ENCODE measurements at regions not wholly inside any gene's neighbourhood (a gene's known extent, or its start where the extent isn't known, plus 50 kb on each side); places are given as distances from the start of the nearest gene placed in this dataset.

DNA sequence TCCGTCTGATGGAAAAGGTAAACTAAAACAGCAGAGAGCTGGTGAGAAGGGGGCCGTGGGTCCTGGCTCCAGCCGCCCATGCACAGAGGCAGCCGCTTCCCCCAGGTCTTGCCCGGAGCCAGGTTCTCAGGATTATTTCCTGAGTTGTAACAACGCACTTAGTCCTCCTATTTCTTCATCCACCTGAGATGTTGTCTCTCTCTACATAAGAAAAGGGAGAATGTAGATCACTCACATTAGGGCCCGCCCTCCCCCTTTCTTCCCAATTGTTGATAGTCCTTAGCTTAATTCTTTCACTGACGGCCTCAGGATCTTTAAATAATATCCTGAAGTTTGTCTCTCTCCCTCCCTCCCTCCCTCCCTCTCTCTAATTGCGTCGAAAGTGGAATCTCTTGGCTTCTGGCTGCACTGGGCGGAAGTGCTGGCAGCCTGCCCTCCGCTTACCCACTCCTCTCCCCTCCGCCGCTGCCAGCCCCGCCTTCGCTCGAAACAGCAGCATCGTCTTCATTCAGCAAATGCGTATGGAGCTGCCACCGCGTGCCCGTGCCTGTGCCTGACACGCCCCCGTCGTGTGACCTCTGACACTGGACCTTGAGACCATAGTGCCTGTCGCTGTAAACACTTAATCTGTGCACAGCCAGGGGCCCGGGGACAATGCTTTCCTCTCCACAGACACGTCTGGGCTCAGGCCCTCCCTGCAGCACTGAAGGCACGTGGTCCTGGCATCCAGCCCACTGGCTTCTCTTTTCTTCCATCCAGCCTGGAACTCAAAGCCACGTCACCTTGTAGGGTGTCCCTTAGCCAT is 174.5 kb upstream of the PPP2R2D start:
- ATAC-seq, result peak; percentile 42 to 60
- TF ChIP-seq, protein P1, sequence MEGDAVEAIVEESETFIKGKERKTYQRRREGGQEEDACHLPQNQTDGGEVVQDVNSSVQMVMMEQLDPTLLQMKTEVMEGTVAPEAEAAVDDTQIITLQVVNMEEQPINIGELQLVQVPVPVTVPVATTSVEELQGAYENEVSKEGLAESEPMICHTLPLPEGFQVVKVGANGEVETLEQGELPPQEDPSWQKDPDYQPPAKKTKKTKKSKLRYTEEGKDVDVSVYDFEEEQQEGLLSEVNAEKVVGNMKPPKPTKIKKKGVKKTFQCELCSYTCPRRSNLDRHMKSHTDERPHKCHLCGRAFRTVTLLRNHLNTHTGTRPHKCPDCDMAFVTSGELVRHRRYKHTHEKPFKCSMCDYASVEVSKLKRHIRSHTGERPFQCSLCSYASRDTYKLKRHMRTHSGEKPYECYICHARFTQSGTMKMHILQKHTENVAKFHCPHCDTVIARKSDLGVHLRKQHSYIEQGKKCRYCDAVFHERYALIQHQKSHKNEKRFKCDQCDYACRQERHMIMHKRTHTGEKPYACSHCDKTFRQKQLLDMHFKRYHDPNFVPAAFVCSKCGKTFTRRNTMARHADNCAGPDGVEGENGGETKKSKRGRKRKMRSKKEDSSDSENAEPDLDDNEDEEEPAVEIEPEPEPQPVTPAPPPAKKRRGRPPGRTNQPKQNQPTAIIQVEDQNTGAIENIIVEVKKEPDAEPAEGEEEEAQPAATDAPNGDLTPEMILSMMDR (IDR thresholded peaks at IDR 0.05), result no peak
- no peak overlapping the region for H3K27ac ChIP-seq
- intact Hi-C loops (cut with DNase I), result no loop called here
- peak overlapping the region; percentile 14 for H3K4me3 ChIP-seq
- no peaks in the 10 kb centered on the region for H3K9me3 ChIP-seq
- H3K27me3 ChIP-seq (ENCODE audit: low read depth), result peaks cover 12% of the 10 kb centered on the region
- no peaks in the 10 kb centered on the region for H3K36me3 ChIP-seq
- DNase-seq, result peak; percentile 64
- peaks cover 12% of the 10 kb centered on the region for H3K4me1 ChIP-seq

DNA sequence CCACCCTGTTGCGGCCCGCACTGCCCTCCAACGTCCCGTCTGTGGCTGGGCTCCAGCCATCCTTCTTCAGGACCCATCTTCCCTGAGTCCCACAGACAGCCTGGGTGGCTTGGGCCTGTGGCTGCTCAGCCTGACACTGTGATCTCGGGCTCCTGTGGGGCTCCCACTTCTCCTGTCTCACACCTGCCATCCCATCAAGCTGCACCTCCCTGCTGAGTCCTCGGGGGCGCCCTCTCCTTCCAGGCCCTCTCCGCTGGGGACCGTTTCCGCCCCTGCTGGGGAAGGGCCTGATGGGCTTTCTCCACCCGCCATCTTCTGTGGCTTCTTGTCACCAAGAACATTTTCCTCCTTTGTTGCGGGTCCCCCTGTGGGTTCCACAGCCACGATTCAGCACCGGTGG is 173.8 kb upstream of the PPP2R2D start:
- H3K36me3 ChIP-seq, result no peaks in the 10 kb centered on the region
- DNase-seq (no peak), ATAC-seq (no peak)
- H3K4me3 ChIP-seq, result no peak overlapping the region
- peaks cover 12% of the 10 kb centered on the region for H3K4me1 ChIP-seq
- no peaks in the 10 kb centered on the region for H3K9me3 ChIP-seq
- TF ChIP-seq, protein P1 (IDR thresholded peaks at IDR 0.05), result no peak
- peaks cover 12% of the 10 kb centered on the region for H3K27me3 ChIP-seq (ENCODE audit: low read depth)
- intact Hi-C loops (cut with DNase I), result no loop called here
- no peak overlapping the region for H3K27ac ChIP-seq

DNA sequence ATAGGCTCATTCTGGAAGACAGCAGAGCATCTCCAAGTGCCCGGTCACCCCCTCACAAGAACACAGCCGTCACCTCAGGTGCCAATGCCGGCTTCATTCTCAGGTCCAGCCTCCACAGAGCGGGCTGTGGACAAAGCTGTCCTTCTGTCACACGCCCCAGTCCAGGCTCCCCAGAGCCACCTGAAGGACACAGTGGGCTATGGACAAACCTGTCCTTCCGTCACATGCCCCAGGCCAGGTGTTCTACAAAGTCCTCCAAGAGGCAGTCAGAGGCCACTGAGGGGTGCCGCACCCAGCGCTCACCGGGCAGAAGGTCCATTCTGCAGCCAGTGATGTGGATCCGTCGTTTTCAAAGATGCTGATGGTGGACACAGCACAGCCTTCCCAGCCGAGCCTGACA is 173.2 kb upstream of the PPP2R2D start:
- H3K4me1 ChIP-seq, result peaks cover 12% of the 10 kb centered on the region
- TF ChIP-seq, protein P1 (IDR thresholded peaks at IDR 0.05), result no peak
- ATAC-seq (no peak), DNase-seq (no peak)
- H3K27ac ChIP-seq, result no peak overlapping the region
- H3K36me3 ChIP-seq, result no peaks in the 10 kb centered on the region
- H3K27me3 ChIP-seq (ENCODE audit: low read depth), result peaks cover 12% of the 10 kb centered on the region
- no peak overlapping the region for H3K4me3 ChIP-seq
- intact Hi-C loops (cut with DNase I), result no loop called here
- peaks cover 3% of the 10 kb centered on the region for H3K9me3 ChIP-seq

DNA sequence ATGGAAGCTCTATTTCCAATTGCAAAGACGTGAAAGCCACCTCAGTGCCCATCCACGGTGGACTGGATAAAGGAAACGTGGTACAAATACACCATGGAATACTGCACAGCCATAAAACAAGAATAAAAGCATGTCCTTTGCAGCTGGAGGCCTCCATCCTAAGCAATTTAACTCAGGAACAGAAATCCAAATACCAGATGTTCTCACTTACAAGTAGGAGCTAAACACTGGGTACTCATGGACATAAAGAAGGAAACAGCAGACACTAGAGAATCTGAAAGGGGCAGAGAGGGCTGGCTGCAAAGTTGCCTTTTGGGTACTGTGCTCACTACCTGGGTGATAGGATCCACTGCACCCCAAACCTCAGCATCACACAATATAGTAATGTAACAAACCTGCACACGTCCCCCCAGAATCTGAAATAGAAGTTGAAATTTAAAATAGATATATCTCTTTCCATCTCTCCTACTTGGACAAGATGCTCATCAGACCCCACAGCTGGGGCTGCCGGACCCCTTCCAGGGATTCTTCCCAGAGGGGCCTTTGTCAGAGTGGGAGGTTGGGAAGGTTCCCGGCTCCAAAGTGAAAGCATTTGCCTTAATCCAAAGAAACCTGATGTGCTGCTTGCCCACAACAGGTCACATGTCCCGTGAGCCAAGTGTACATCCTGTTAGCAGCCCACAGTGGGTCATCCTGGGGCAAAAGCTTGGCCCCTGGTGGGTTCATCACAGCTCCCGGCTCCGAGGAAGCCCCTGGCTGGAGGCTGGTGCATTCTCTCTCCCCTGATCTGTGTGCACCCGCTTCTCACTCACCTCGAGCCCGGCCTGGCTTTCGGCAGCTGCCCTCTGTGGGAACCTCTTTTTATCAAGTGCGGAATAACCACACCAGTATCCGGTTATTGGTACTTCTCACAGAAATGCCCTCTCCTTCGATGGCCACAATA is 172.3 kb upstream of the PPP2R2D start:
- H3K4me1 ChIP-seq, result peaks cover 12% of the 10 kb centered on the region
- TF ChIP-seq, protein P1 (IDR thresholded peaks at IDR 0.05), result no peak
- no peak overlapping the region for H3K27ac ChIP-seq
- H3K27me3 ChIP-seq (ENCODE audit: low read depth), result peaks cover 9% of the 10 kb centered on the region
- no peak for DNase-seq
- H3K4me3 ChIP-seq, result no peak overlapping the region
- intact Hi-C loops (cut with DNase I), result no loop called here
- ATAC-seq, result no peak
- H3K36me3 ChIP-seq, result no peaks in the 10 kb centered on the region
- peaks cover 7% of the 10 kb centered on the region for H3K9me3 ChIP-seq

DNA sequence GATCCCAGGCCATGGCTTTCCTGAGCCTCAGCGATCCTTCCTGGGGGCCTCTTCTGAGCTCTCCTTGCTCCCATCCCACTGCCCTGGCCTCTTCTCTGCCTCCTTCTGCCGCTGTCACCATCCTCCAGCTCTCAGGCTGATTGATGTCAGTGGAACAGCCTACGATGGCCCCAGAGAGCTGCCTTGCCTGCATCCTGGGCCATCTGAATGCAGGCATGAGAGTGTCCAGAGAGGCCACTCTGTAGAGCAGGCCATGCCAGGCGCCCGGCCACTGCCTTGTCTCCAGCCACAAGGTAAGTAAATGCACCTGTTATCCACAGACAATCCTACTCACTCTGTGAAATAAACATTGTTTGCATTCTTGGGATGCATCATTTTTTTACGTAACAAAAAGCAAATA is 171.4 kb upstream of the PPP2R2D start:
- Histone ChIP-seq H3K9me3 (peaks cover 7% of the 10 kb centered on the region), H3K27ac (no peak overlapping the region), H3K36me3 (no peaks in the 10 kb centered on the region), H3K4me3 (no peak overlapping the region), H3K27me3 (ENCODE audit: low read depth) (peaks cover 9% of the 10 kb centered on the region), H3K4me1 (peaks cover 12% of the 10 kb centered on the region)
- intact Hi-C loops (cut with DNase I), result no loop called here
- TF ChIP-seq, protein P1 (IDR thresholded peaks at IDR 0.05), result no peak
- ATAC-seq (no peak), DNase-seq (no peak)
